HepG2 (cell line): ENCODE measurements at regions not wholly inside any gene's neighbourhood (a gene's known extent, or its start where the extent isn't known, plus 50 kb on each side); places are given as distances from the start of the nearest gene placed in this dataset.

Source experiments
- CHD4 ChIP-seq: fragments of 200-600 bp; sonication (generic); IDR thresholded peaks from 2 replicates; pipeline ENCODE4 v1.7.0; 2017; ENCODE audit warnings: mild to moderate bottlenecking, low read length, borderline replicate concordance
- CTCF ChIP-seq: sonication (generic); formaldehyde crosslinking; IDR thresholded peaks from 2 replicates; pipeline ENCODE4 v1.5.0; 2020; ENCODE audit warnings: mild to moderate bottlenecking, missing genetic modification reagents, moderate library complexity
- ELF4 ChIP-seq: sonication (generic); formaldehyde crosslinking; IDR thresholded peaks from 2 replicates; pipeline ENCODE4 v1.5.0; 2020; ENCODE audit warnings: missing genetic modification reagents, mild to moderate bottlenecking, moderate library complexity, borderline replicate concordance
- GATA4 ChIP-seq: sonication (generic); IDR thresholded peaks from 2 replicates; pipeline ENCODE4 v1.6.1; 2016; ENCODE audit warnings: antibody characterized with exemption, low read depth, borderline replicate concordance
- MAFK ChIP-seq, 2 experiments: IDR thresholded peaks in 1 of 2; conservative IDR thresholded peaks in 1 of 2; 2 replicates each; pipeline ENCODE4 v1.6.1; 2011; ENCODE audit warnings: improper control_type of control experiment in 2 of 2, low read length in 2 of 2
- PCBP2 ChIP-seq: fragments of 200-400 bp; formaldehyde crosslinking; optimal IDR thresholded peaks from 2 replicates; pipeline ENCODE3; 2018; ENCODE audit warnings: low read length, low read depth; ENCODE audit not compliant: poor library complexity, severe bottlenecking
- PHF8 ChIP-seq: sonication (generic); formaldehyde crosslinking; IDR thresholded peaks from 2 replicates; pipeline ENCODE4 v1.5.0; 2020; ENCODE audit warnings: missing genetic modification reagents
- RFX5 ChIP-seq: IDR thresholded peaks from 2 replicates; pipeline ENCODE4 v1.6.1; 2011; ENCODE audit warnings: low read depth, low read length, improper control_type of control experiment
- SNAPC4 ChIP-seq: sonication (generic); formaldehyde crosslinking; IDR thresholded peaks from 2 replicates; pipeline ENCODE4 v1.4.0; 2020; ENCODE audit warnings: mild to moderate bottlenecking, missing genetic modification reagents
- SP1 ChIP-seq, 2 experiments: fragments of 450-650 bp in 1 of 2; sonication (generic) in 1 of 2; formaldehyde crosslinking in 1 of 2; IDR thresholded peaks; 2 replicates each; pipeline versions ENCODE4 v1.4.0 to v1.6.1; 2016 to 2020; ENCODE audit warnings: missing genetic modification reagents in 1 of 2
- TIGD3 ChIP-seq: sonication (generic); formaldehyde crosslinking; IDR thresholded peaks from 2 replicates; pipeline ENCODE4 v1.5.1; 2020; ENCODE audit warnings: mild to moderate bottlenecking, missing genetic modification reagents, borderline replicate concordance
- ZNF513 ChIP-seq: sonication (generic); formaldehyde crosslinking; conservative IDR thresholded peaks from 2 replicates; pipeline ENCODE4 v1.5.0; 2020; ENCODE audit warnings: missing genetic modification reagents
- ZUFSP ChIP-seq: sonication (generic); formaldehyde crosslinking; IDR thresholded peaks from 2 replicates; pipeline ENCODE4 v1.9.0; 2021; ENCODE audit warnings: missing genetic modification reagents, mild to moderate bottlenecking, borderline replicate concordance

GRCh38 chr2:82853299-82853698, 1605.8 kb downstream of the SUCLG1 start:
- TF ChIP-seq SNAPC4 (CRISPR knock-in tag) (no peak), MAFK (conservative IDR thresholded peaks at IDR 0.05 in 1 of 2, IDR thresholded peaks at IDR 0.05 in 1 of 2; ENCODE audit: low read length in 2 of 2) (no peak), CTCF (no peak), PHF8 (CRISPR knock-in tag) (no peak), ELF4 (CRISPR knock-in tag) (no peak), CHD4 (no peak), RFX5 (no peak), TIGD3 (no peak), ZNF513 (CRISPR knock-in tag) (no peak), SP1 (IDR thresholded peaks at IDR 0.05) (no peak), SP1 (CRISPR knock-in tag; IDR thresholded peaks at IDR 0.05) (no peak), ZUFSP (CRISPR knock-in tag) (no peak), GATA4 (no peak), PCBP2 (no peak)
